ENCODE measurements at regions not wholly inside any gene's neighbourhood (a gene's known extent, or its start where the extent isn't known, plus 50 kb on each side); places are given as distances from the start of the nearest gene placed in this dataset.

DNA sequence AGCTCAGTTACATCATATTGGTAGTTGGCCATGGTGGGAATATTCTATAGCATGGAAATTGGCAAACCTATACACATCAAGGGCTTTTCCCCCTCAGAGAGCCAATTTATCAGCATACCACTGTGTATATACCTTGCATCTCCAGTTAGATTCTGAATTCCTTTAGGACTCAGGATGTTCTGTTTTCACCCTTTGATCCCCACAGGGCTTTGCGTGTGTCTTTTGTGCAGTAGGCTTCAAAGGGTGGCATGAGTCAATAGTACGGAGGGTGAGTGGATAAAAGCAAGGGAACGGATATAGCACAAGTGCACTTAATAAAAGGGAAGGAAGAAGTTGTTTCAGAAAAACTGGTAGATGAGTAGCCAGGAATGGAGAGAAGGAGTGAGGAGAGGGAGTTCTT, 99.2 kb upstream of the RGMA start:
- DNase-seq (ENCODE audit: extremely low read depth in 1 of 2, low read depth in 1 of 2), result no peak

DNA sequence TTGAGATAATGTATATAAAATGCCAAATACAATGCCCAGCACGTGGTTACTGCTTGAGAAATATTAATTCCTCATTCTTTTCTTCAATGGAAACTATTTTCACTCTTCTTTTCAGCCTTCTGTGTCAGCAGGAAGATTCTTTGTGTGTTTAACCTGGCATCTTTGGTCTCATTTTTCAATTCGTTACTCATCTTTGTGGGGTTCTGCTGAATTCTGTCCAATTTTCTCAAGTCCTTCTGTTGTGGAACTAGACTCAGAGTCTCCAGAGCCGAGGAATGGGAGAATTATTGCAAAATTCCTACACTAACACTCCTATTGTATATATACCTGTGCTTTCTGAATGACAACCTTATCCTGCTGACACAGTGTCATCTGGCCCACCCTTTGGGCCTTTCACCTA, 96.8 kb upstream of the RGMA start:
- DNase-seq (ENCODE audit: extremely low read depth in 1 of 2, low read depth in 1 of 2), result no peak

DNA sequence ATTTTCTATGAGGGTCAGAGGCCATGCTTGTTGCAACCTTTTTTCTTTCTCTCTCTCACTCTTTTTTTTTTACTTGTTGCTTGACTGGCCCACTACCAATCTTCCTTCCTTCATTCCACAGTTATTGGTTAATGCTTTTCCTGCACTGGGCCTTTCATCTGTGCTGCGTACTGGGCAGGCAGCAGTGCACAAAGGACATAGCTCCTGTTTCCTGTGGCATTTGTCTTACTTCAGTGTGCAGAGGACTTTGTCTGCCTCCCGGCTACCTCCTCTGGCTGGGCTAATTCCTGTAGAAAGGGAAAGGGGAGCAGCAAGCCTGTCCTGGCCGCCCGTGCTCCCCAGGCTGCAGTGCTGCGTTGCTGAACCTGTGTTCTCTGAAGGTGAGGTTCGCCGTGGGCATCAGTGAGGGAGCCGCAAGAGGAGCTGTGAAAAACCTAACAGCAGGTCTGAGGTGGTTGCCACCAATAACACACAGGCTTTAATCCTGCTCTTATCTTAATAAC, 93.7 kb upstream of the RGMA start:
- DNase-seq (ENCODE audit: extremely low read depth in 1 of 2, low read depth in 1 of 2), result no peak

- DNase-seq (ENCODE audit: extremely low read depth in 1 of 2, low read depth in 1 of 2), result no peak
These were observed 91.6 kb upstream of the RGMA start for GRCh38 chr15:93180656-93181055.

GRCh38 chr15:93180128-93180527, 91.1 kb upstream of the RGMA start:
- DNase-seq (ENCODE audit: extremely low read depth in 1 of 2, low read depth in 1 of 2), result no peak

DNA sequence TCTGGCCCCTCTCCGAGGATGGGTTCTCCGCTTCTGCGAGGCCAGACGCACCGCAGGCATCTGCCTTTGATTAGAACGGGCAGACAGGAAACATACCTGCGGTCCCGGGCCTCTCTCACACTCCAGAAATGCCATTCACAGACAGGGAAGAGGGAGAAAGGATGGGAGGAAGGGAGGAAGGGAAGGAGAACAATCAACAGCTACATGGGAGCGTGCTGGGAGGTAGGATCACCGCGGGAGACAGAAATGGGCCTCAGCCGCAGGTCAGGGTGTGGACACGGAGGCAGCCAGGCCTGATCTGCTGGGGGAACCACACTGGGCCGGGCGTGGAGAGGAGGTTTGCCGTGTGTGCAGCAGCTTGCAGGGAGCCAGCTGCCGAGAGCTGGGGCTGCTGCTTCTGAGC, 90.7 kb upstream of the RGMA start:
- DNase-seq (ENCODE audit: extremely low read depth in 1 of 2, low read depth in 1 of 2), result no peak

DNA sequence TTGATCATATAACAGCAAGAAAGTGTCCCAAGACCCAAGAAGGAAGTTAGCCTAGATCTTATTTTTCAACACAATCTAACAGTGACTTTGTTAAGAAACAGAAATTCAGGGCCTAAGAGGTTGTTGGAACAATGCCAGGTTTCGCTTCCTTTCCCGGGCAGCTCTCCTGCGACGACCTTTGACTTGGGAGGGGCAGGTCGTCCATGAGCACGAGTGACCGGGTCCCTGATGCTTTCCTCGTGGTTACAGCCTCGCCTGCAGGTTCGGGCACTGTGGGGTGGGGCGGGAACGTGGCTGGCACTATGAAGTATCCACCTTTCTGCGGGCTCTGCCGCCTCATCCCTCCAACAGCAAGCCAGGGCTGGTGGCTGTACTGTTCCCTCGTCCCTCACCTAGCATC, 90.1 kb upstream of the RGMA start:
- DNase-seq (ENCODE audit: extremely low read depth in 1 of 2, low read depth in 1 of 2), result no peak

DNA sequence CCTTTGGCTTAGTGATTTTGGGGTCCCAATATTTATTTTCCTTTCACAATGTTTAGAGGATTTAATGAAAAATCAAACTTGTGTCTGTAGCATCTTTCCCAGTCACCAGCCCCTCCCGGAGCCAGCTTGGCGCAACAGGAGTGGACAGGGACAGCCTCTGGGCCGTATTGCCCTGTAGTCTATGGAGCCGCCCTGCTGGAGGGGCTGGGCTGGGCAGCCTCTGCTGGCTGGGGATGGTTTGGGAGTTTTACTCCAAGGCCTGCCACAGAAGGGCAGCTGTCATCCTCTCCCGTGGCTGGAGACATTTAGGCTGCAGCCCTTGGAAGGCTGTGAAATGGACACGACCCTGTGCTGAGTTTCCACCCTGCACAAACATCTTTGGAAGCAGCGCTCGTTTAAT, 89.4 kb upstream of the RGMA start:
- DNase-seq (ENCODE audit: extremely low read depth in 1 of 2, low read depth in 1 of 2), result no peak

- no peak for DNase-seq (ENCODE audit: extremely low read depth in 1 of 2, low read depth in 1 of 2)
These were observed 87.1 kb upstream of the RGMA start for GRCh38 chr15:93176065-93176464.

GRCh38 chr15:93174836-93175235, 85.8 kb upstream of the RGMA start:
- DNase-seq (ENCODE audit: extremely low read depth in 1 of 2, low read depth in 1 of 2), result no peak

GRCh38 chr15:93173369-93173768, 84.4 kb upstream of the RGMA start:
- no peak for DNase-seq (ENCODE audit: extremely low read depth in 1 of 2, low read depth in 1 of 2)

GRCh38 chr15:93171476-93171875, 82.5 kb upstream of the RGMA start:
- DNase-seq (ENCODE audit: extremely low read depth in 1 of 2, low read depth in 1 of 2), result no peak

GRCh38 chr15:93170329-93170728, 81.3 kb upstream of the RGMA start:
- no peak for DNase-seq (ENCODE audit: extremely low read depth in 1 of 2, low read depth in 1 of 2)

DNA sequence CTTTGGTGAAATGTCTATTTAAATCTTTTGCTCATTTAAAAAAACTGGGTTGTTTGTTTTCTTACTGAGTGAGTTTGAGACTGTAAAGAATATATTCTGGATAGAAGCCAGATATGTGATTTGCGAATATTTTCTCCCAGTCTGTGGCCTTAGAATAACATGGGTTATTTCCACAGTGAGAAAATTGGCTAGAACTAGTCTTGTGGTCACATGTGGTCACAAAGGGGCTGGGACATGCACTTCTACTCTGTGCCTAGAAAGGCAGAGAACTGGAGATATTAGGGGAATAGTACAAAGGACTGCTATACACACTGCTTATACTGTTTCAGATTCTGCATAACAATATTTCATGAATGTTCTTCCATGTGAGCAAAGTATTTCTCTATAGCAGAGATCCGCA, 79.9 kb upstream of the RGMA start:
- DNase-seq (ENCODE audit: extremely low read depth in 1 of 2, low read depth in 1 of 2), result no peak

DNA sequence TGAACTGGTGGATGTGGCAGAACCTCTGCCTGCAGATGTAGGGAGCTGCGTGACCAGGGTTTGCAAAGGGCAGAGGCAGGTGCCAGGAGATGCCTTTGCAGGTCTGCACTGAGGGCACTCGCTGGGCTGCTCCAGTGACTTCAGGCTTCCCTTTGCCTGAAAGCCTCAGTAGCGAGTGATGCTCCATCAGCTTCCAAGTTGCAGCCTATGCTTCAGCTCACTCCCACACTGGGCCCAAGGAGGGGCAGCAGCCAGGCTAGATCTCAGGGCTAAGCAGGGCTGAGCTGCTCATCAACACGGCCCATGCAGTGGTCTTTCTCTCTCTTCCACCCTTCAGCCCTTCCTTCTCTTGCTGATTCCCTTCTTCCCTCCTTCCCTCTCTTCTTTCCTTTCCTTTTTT, 78.3 kb upstream of the RGMA start:
- no peak for DNase-seq (ENCODE audit: extremely low read depth in 1 of 2, low read depth in 1 of 2)

GRCh38 chr15:93166675-93167074, 77.7 kb upstream of the RGMA start:
- no peak for DNase-seq (ENCODE audit: extremely low read depth in 1 of 2, low read depth in 1 of 2)

DNA sequence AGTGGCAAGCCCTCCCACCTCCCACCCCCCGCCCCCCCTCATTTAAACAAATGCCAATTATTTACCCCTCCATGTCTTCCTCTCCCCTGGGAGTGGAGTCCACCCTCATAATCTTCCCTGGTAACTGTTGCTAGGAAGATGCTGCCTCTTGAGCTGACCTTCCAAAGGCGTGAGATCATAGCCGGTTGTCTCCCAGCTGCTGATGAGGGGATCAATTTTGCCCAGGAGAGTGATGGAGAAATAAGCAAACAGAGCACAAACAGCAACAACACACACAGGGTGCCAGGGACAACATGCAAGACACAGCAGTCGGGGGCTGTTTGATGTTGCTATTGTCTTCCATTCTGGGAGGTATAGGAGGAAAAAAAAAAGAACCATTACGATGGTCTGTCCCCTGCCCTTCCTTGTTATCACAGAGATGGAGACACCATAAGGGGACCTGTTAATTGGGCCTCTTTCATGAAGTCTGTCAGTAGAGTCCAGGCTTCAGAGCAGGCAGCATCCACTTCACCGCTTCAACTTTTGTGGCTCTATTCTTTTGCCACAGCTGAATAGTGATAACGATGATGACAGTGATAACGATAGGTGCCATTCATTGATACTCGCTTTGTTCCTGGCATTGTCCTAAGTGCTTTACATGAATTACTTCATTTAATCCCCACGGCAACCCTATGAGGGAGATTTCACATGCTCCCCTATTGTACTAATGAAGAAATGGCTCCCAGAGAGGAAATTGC, 76.9 kb upstream of the RGMA start:
- no peak for DNase-seq (ENCODE audit: extremely low read depth in 1 of 2, low read depth in 1 of 2)

DNA sequence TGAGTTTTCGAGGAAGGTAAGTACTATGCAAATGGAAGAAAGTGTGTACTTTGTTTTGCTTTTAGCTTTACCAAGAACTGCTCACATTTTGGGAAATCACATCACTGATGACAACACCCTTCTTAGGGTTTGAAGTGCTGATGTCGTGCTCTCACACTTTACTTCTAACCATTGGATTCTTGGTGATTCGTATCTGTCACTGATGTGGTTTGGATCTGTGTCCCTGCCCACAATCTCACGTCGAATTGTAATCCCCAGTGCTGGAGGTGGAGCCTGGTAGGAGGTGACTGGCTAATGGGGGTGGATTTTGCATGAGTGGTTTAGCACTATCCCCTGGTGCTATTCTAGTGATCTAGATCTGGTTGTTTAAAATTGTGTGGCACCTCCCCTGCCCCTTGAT, 75.4 kb upstream of the RGMA start:
- peak in 1 of 2 donors; percentile 16 for DNase-seq (ENCODE audit: extremely low read depth in 1 of 2, low read depth in 1 of 2)

- no peak for DNase-seq (ENCODE audit: extremely low read depth in 1 of 2, low read depth in 1 of 2)
These were observed 73.5 kb upstream of the RGMA start for GRCh38 chr15:93162560-93162959.

DNA sequence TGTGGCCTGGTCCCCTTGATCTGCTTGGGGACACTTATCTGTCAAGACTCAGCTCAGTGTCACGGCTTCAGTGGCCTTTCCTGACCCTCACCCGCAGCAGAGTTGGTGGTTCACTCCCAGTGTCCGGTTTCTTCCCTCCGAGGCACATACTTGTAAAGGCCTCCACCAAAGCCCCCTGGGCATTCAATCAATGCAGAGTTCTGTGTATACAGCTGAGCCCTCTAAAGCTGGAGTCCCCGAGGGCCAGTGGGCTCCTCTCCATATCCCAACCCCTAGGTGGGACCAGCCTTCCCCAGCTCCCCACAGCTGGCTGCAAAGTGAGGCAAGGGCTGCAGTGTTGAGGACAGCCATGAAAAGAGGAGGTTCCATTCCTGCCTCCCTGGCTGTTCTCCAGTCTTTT, 70.9 kb upstream of the RGMA start:
- DNase-seq (ENCODE audit: extremely low read depth in 1 of 2, low read depth in 1 of 2), result no peak

DNA sequence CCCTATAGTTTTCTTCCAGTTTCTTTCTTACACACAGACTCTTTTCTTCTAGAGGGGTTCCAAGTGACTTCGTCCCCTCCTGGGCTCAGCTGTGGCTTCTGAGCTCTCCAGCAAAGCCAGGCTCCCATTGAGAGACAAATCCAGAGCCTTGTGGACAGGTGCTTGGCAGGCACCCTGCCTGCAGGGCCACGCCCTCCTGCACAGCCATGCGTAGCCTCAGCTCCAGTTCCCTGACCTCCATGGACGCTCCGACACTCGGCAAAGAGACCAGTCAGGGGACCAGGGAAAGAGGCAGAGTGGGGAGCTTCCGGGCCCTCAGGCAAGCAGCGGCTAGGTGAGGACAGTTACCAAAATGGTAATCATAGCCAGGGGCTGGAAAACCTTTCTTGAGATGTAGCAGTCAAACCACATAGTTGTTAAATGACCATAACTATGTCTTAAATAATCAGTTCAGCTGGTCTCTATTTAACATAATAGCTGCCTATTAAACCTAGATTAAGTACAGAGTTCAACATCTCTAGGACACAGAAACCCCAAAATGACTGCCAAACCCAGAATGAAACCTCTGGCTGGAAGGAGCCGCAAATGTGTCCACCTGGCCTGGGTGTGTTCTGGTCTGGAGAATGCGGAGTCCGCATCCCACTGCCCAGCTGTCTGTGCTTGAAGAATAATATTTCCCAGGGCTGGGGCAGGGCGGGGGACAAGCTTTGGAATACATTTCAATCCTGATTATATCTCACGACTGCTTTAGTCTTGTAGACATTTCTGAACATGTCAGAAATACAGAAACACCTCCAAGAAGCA, 69.3 kb upstream of the RGMA start:
- DNase-seq (ENCODE audit: extremely low read depth in 1 of 2, low read depth in 1 of 2), result no peak

- DNase-seq (ENCODE audit: extremely low read depth in 1 of 2, low read depth in 1 of 2), result no peak
These were observed 65.7 kb upstream of the RGMA start for GRCh38 chr15:93154666-93155065.
